GM21526 (cell line): ENCODE measurements at regions not wholly inside any gene's neighbourhood (a gene's known extent, or its start where the extent isn't known, plus 50 kb on each side); places are given as distances from the start of the nearest gene placed in this dataset.

Source experiments
- ATAC-seq: cut with Tn5 transposase; IDR thresholded peaks from one replicate; pipeline ENCODE4 v1.9.1; 2021; ENCODE audit warnings: moderate library complexity; ENCODE audit not compliant: unreplicated experiment, low FRiP score

- no peak for ATAC-seq
These were observed 144.5 kb upstream of the TMEM72 start for GRCh38 chr10:44766631-44767030.

- no peak for ATAC-seq
These were observed 141.7 kb upstream of the TMEM72 start for GRCh38 chr10:44769450-44769849.

- ATAC-seq = no peak
These were observed 139.7 kb upstream of the TMEM72 start for GRCh38 chr10:44771233-44771995.

DNA sequence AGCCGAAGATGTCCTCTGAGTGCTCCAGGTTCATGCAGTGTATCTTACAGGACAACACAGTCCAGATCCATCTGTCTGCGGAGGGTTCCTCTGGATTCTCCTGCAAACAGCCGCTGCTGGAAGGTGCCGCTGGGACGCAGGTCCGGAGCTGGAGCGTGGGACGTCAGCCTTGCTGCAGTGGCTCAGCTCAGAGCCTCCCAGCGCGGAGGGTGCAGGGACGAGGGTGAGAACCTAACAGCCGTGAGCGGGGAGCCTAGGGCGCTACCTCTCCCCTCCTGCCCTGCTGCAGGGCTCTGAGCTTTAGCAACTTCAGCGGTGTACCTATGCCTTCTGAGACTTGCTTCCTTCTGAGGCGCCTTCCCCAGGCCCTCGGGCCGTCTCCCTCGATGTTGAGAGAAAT lies 137.6 kb upstream of the TMEM72 start:
- ATAC-seq = no peak

DNA sequence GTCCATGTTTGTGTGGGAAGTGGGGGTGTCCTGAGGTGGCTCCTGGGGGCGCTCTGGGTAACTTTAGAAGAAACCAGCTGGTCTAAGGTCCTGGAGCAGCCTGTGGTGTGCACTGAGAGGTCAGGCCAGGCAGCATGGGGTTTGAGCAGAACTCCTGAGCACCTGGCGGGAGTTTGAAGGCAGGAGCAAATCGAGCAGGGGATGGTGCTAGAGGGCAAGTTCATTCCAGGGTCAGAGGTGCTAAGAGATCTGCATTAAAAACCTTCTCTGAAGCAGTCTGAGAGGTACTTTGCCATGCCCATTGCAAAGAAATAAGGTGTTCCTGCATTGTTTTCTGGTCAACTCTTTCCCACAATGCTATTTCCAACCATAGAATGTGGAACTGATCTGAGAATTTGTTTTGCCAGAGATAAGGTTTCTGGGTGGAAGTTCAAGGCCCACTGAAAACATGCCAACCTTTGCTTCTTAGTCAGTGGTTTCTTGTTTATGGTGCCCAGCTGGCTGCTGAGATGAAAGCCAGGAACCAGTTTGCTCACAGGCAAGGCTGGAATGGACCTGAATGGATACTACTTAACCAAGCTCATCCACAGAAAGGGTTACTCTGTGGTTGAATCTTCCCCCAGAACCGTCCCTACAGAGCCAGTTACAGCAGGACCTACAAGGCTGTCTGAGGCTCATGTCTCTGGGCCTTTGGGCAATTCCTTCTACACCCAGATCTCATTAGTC lies 136.3 kb upstream of the TMEM72 start:
- ATAC-seq = no peak

DNA sequence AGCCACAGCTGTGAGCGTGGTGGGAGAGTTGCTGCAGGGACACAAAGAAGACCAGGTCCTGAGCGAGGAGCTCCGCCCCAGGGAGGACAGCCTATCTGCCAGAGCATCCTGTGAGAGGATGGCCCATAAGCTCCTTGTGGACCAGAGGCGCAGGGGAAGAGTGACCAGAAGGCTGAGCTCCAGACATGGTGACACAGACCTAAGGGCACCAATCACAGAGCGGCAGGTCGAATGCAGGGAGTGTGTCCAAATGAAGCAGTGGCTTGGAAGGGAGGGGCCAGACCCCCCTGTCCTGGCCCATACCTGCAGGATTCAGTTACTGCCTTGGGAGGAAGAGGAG lies 135.8 kb upstream of the TMEM72 start:
- no peak for ATAC-seq

DNA sequence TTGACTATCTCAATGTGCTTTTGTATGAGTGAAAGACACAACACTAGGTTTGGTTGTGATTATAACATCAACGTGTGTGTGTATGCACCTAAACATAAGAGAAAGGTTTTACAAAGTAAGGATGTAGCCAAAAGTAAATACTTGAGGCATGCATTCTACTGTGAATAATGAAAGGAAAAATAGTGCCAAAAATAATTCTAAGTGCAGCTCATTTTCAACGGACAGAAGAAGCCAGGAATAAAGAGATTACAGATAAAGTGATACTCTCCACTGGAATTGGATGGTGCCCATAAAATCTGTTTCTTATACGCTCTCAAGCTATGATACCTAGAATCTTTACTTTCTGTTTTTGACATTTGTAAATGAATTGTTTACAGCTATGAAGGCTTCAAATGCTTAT lies 135.0 kb upstream of the TMEM72 start:
- no peak for ATAC-seq

DNA sequence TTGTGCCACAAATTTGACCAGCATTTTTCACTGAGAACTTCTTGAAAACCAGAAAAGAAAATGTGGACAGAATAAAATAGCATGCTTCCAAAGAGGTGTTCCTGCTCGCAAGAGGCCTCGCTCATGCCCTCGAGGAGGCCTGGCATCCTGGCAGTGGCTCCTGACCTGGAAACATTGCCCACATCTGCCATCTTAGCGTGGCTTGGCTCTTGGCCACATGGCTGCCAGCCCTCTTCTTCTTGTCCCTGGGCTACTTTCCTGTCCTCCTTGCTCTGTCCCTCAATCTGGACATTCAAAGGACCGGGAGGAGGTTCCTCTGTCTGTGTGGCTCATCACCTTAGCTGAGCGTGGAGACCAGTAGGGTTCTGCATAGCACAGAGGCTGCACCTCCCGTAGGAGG lies 131.6 kb upstream of the TMEM72 start:
- no peak for ATAC-seq

GRCh38 chr10:44780426-44780825 lies 130.7 kb upstream of the TMEM72 start:
- no peak for ATAC-seq

DNA sequence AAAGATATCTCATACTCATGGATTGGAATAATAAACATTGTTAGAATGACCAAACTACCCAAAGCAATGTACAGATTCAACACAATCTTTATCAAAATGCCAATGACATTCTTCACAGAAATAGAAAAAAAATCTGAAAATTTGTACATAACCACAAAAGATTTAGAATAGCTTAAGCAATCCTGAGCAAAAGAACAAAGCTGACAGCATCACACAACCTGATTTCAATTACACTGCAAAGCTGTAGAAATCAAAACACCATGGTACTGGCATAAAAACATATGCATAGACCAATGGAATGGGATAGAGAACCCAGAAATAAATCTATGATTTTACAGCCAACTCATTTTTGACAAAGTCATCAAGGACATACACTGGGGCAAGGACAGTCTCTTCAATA lies 130.0 kb upstream of the TMEM72 start:
- no peak for ATAC-seq

DNA sequence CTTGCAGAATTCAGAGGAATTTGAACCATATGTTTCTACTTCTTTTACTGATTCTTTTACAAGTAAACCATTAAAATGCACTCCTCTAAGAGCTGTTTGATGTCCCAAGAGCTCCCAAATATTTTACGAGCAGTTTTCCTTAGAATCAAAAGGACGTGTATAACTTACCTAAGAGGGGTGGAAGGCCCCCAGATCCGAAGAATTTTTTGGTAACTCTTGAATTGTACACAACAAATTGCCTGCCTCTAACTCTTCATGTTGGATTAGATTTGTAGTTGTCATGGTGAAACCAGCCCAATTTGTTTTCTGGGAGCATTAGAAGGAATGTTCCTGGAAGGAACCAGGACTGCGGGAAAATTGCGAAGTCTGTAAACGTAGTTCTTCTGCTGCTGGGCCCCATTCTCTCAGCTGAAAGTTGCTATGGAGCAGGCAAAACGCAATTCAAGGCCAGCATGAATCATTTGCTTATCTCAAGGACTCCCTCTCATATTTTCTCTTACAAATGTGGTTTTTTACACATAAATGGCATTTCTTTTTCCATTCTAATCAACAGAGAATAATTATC lies 124.8 kb upstream of the TMEM72 start:
- ATAC-seq = no peak

DNA sequence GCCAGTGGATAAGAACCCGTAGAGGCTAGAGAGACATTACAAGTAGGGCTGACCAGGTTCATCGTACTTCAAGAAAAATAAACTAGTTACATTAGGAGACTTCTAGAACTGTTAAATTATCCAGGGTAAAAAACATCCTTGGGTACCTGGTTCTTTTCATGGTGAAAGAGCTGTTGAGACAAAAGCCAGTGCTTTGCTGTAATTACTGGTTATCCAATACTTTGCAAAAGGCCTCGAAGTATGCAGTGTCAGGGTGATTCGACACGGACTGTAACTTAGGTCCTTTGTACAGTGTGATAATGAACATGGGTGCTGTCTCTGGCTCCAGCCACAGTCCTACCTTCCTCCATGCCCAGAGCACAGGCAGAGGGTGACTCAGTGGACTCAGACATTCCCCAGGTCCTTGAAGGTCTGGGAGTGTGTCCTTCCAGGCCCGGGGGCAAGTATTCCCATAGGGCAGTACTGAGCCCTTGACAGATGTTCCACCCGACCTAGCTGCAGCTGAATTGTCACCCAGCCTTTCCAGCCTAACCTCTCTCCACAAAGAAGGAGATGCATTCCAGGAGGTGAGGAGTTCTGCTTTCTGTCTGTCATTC lies 123.6 kb upstream of the TMEM72 start:
- no peak for ATAC-seq

DNA sequence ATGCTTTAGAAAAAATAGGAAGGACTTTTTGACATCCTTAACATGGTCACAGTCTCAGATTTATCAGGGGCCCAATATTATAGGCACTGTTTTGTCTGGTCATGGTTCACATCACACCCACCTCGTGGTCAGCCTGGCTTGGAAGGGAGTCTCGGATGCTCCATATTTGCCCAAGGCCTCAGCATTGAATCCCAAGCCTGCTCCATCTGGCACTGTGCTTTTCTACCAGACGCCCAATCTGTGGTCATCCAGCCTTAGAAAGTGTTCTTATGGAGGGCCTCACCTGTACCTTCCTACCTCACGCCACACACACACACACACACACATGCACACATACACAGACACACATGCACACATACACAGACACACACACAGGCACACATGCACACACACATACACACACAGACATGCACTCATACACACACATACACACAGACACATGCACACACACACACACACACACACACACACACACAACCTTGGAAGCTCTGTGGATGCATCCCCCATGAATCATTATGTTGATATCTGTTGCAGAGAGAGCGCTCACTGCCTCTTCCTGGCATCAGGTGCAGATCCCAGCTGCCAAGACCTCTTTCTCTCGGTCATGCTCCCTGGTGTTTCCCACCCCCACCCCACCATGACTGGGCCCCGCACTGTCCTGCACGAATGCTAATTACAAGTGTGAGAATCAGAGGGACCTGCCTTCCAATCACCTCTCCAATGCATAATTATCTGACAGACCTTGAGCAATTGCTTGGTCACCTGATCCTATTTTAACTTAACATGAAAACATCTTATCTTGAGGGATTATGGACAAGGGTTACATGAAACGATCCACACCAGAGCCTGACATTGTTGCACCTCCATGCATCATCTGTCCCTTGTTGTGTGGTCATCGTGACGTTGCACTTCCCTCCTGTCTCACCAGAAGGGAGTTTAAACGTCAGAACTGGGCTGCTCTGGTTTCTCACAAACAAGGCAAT lies 122.7 kb upstream of the TMEM72 start:
- ATAC-seq = no peak

GRCh38 chr10:44792119-44792775 lies 118.9 kb upstream of the TMEM72 start:
- ATAC-seq = no peak

GRCh38 chr10:44799966-44800365 lies 111.2 kb upstream of the TMEM72 start:
- no peak for ATAC-seq

DNA sequence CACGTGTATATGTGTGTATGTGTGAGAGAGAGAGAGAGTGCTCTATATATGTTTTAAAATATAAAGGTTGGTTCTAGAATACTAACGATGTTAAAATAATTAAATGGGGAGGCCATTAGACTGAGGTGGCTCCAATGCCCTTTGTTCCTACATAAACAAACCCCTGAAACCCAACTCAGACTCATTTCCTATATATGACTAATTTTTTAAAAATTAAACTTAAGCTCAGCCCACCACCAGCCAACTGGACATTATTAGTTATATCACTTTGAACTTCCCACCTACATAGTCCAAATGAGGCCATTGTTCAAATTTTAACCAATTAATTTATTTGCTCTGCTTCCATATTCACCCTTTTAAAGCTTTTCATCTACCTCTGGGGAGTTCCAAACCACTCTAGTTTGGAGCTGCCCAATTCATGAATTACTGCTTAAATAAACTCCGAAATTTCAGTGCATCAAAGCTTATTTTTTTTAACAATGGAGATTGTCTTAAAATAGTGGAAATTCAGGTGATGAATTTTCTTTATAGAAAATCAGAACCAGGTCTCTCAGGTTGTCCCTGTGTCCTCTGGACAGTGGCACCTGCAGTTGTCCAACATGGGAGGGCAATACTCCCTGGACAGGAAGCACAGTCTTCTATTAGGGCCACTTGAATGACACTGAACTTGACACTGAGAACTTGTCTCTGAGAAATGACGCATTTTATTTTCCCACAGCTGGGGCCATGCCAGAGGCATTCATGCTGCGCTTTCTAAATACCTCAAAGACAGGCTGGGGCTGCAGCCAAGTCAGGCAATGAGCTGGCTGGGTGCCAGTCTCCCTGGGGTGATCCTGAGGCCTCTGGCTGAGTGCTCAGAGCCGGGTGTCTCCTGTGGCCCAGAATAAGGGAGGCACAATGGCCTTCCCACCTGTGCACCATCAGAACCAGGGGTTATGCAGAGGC lies 109.5 kb upstream of the TMEM72 start:
- ATAC-seq = no peak

- no peak for ATAC-seq
These were observed 107.3 kb upstream of the TMEM72 start for GRCh38 chr10:44803862-44804261.

DNA sequence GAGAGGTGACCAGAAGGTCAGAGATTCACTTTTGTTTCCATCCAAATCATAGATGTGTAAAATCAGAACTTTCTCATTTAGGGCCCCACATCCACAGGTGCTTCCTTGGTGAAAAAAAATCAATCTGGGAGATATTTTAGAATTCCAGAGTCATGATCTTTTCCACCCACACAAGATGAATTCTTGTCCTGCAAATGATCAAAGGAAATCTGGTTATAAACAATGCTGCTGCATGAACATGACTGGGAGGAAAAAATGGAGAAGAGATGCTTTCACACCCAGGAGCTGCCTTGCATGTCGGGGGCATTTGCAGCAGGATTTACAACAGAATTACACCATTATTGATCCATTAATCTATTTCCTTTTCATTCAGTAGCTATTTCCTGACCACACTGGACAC lies 106.5 kb upstream of the TMEM72 start:
- no peak for ATAC-seq
